ENCODE measurements at regions not wholly inside any gene's neighbourhood (a gene's known extent, or its start where the extent isn't known, plus 50 kb on each side); places are given as distances from the start of the nearest gene placed in this dataset.

GRCh38 chr6:150767571-150768018, 97.9 kb upstream of the MTHFD1L start:
- TF ChIP-seq POLR2A (IDR thresholded peaks at IDR 0.05; ENCODE audit: low read depth, low read length) (no peak), TAF1 (IDR thresholded peaks at IDR 0.05; ENCODE audit: low read depth, low read length) (no peak), POLR2AphosphoS5 (IDR thresholded peaks at IDR 0.05; ENCODE audit: low read depth, low read length) (no peak), SPI1 (IDR thresholded peaks at IDR 0.05; ENCODE audit: low read depth, low read length) (no peak)

Measured in GM12891 (cell line).